ENCODE measurements at regions not wholly inside any gene's neighbourhood (a gene's known extent, or its start where the extent isn't known, plus 50 kb on each side); places are given as distances from the start of the nearest gene placed in this dataset.
"Not testable (repeated sequence)": the region's sequence is repeated elsewhere in the genome, so short reads cannot be mapped to it uniquely, and the experiment has no call there.

DNA sequence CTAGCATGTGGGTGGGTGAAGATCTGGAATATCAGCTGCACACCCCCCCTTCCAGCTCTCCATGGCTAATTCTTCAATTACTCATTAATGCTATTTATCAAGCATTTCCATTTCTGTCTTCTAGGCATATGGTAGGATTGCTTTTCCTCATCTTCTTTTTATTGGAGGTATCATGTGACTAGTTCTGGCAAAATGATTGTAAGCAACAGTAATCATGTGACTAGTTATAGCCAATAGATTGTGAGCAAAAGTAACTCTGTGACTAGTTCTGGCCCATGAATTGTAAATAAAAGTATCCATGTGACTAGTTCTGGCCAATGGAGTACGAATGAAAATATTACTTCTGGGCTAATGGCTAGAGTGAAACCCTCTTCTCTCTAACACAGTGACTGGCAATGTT, 107.0 kb upstream of the TMEM132E start:
- DNase-seq: no peak

DNA sequence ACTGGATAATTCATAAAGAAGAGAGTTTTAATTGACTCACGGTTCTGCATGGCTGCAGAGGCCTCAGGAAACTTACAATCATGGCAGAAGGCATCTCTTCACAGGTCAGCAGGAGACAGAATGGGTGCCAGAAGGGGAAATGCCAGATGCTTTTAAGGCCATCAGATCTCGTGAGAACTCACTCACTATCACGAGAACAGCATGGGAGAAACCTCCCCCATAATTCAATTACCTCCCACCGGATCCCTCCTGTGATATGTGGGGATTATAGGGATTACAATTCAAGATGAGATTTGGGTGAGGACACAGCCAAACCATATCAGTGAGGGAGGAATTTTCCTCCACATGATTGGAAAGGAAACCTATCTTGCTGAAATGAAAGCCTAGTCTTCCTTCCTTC, 108.1 kb upstream of the TMEM132E start:
- not testable (repeated sequence) for DNase-seq

DNA sequence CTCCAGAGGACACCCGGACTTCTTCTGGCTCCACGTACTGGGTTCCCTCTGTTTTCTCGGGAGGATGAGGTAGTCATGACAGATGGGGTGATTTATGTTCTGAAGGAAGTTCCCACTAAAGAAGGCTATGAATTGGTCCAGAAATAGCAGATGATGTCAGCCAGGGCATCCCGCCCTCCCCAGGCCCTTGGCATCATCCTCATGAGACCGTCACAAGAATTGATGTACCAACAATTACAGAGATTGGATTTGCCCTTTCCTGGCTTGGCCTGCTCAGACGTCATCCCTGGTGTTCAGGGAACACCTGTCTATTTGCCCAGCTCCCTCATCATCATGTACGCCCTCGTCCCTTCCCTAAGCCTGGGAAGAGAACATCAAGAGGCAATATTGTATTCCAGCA, 102.8 kb upstream of the CCL1 start:
- DNase-seq: no peak

DNA sequence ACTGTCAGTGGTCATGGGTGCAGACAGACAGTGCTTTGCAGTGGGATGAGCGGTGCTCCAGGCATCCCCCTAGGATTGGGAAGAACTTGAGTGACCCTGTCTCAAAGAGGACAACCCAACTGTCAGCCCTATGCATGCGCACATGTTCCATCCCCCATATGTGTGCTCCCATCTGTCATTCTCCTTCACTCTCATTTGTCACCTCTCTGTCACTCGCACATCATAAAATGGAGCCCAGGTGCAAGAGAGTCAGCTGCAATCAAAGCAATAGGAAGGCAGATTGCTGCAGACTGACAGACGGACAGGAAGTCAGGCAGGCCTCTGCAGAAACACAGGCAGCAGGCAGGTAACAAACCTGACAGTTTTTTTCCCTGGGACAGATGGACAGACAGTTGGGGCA, 101.8 kb upstream of the CCL1 start:
- no peak for DNase-seq

DNA sequence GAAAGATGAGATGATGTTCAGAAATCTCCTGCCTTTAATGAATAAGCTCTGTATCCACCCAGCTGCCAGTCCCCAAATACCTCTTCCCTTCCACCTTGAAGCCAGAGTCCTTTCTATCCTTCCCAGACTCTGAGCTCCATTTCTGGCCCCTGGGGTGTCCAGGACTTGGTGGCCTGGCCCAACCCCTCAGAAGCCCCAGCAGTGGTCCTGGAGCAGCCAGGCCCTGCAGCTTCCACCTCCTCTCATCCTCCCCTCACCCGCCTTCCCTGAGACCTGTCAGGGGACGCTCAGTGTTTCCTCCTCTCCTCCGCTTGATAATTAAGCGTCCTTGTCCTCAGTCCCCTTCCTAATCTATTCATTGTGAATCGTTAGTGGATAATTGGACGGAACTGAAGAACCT, 95.2 kb upstream of the CCL1 start:
- DNase-seq: no peak

DNA sequence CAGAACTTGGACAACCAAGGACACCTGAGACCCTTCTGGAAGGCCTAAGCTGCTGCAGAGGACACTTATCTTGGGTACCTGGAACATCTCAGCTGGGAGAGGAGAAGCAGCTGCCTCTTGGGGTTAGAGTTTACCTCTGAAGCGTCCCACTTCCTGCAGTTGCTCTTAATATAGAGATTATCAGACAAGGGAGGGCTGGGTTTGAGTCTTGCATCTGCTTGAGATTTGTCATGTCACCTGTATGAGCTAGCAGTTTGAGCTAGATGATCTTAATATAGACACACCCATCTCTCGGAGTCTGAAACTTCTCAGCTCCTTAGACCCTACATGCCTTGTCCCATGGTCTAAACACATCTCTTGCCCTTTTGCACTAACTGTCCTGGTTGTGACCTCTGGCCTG, 93.1 kb upstream of the CCL1 start:
- DNase-seq: no peak

DNA sequence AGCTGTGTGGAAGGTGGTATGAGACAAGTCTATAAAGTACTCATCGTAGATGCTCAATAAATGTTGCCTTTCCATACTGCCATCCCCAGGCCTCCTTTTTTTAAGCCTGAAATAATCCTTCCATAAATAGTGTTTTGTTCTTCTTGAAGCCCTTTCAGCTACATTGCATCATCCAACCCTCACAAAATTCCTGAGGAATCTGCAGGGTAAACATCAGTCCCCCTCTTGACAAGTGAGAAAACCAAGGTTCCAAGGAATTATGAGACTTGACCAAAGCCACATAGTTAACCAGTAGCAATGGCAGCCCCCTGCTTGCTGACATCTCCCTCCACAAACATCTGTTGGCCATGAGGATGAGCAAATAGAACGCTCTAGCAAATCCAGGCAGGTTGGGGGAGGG, 89.7 kb upstream of the CCL1 start:
- DNase-seq: no peak

DNA sequence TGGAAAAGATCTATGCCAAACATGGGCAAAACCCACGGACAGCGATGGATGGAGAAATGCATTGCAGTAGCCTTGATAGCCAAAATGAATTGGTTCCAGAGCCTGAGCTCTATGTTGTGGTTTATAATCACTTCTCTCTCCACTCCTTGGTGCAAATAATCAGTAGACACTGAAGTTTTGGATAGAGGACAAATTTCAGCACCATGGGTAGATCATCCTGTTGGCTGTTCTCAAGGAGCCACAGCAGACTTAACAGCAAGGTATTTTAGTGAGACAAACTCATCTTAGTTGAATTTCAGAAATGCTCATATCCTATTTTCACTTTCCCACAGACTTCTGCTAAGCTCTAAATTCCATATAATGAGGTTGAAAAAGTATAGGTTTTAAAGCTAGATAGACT, 88.3 kb upstream of the CCL1 start:
- DNase-seq: no peak

DNA sequence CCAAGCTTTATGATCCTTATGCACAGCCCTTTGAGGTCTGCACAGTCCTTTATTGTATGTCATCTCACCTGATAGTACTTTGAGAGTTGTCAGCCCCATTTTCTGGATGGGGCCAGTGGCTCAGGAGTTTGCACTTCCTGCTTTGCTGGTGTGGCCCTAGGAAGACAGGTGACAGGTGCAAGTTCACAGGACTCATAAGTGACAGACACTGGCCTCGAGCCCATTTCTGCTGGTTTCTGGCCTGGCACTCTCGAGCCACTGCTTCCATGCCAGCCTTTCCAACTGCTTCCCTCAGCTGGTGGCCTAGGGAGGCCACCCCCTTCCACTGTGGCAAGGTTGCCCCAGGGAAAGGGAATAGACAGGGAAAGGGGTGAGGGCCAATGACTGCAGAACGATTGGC, 84.4 kb upstream of the CCL1 start:
- no peak for DNase-seq

DNA sequence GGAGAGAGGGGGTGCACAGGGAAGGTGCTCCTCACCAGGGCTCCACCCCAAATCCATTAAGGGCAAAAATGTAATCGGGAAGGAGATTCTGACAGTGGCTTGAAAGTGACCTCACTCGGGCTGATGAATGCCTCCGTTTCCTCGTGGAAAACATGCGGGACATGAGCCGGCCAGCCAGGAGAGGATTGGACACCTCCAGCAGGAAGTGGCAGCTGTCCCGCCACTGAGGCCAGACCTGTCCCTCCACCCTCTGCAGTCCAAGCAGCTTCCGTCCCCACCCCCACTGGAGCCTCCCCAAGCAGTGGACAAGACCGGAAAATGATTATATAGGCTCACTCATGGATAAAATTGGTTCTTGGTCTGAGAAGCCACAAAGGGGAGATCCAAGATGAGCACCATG, 82.1 kb upstream of the CCL1 start:
- no peak for DNase-seq

DNA sequence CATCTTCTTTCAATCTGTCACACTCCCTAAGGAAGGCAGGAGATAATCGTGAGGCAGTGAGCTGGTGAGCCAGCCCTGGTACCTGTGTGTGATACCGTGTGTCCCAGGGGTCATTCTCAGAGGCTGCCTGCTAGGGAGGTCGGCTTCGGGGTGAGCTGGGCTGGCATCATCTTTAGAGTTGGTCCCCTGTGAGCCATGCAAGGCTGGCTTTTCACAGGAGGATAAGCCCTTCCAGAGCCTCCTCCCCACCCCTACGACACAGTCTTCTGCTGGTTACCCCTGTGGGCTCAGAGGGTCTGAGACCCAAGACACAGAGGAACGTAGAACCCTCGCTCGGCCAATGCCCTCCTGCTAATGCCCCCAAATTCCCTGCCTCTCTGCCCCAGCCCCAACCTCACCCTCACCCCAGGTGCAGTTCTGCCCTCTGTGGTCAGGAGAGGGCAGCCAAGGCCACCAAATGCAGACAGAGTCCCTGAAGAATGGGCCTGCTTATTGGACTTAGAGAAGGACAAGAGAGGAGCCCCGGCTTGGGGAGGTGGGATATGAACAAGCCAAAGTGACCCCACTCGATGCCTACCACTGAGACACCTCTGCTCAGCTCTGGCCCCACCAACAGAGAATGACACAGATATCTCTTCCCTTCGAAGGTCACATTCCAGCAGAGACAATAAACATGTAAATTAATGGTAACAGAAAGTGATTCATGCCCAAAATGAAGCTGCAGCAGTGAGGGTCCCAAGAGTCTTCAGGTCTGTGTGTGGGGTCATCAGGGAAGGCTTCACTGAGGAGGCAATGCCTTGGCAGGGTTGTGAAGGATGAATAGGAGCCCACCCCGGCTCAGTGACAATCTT, 80.8 kb upstream of the CCL1 start:
- DNase-seq: peak; percentile 4

DNA sequence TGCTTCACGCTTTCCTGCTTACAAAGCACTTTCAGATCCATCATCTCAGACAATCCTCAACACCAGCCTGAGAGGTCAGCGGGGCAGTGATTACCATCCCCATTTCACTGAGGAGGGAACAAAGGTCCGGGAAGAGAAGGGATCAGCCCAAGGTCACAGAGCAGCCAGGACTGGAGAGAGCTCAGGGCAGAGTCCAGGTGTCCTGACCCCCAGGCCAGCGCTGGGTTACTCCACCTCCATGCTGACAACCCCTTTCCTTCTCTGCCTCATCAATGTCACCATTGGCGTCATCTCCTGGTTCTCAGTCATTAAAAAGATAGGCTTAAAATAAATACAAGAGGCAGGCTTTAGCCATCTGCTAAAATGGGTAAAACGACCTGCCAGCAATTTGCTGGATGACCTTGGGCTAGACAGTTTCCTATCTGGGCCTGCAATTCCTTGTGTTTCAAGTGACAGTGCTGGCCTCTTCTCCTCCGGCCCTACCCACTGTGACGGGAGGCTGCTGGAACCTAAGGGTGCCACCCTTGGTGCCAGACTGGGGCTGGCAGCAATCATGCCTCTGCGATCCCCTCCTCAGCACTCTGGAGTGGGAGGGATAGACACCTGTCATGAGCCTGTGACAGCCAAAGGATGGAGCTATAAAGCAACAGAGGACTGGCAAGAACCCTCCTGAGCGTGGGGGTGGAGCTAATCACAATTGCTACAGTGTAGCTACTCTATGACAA, 79.5 kb upstream of the CCL1 start:
- DNase-seq: no peak

DNA sequence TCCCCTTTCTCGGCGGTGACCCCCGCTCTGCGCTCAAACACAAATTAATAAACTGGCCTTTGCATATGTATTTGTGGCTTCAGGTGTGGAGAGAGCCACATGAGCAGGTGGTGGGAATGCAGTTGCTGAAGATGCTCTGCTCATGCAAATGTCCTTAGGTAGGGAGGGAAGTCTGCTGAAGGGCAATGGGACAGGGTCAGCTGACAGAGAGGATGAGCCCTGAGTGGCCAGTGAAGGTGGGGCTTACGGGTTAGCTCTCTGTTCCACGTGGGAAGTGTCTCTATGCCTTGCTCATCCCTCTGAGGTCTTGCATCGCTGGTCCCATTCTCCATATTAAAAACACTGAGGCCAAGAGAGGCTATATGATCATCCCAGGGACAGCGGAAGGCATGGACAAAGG, 74.2 kb upstream of the CCL1 start:
- no peak for DNase-seq

DNA sequence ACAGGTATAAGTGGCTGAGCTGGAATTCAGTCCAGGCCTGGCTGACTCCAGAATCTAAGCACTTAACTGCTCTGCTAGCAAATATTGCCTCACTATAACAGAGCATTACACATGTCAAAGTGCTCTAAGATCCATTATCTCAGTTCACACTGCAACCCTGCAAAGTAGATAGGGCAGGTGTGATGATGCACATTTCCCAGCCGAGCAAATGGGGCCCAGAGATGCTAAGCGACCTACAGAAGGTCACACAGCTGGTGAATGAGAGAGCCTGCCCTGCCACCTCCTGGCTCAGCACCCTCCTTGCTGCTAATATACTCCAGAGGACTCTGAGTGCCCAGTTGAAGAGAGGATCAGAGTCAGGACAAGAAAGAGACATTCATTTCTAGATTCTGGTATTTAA, 73.6 kb upstream of the CCL1 start:
- DNase-seq: no peak

DNA sequence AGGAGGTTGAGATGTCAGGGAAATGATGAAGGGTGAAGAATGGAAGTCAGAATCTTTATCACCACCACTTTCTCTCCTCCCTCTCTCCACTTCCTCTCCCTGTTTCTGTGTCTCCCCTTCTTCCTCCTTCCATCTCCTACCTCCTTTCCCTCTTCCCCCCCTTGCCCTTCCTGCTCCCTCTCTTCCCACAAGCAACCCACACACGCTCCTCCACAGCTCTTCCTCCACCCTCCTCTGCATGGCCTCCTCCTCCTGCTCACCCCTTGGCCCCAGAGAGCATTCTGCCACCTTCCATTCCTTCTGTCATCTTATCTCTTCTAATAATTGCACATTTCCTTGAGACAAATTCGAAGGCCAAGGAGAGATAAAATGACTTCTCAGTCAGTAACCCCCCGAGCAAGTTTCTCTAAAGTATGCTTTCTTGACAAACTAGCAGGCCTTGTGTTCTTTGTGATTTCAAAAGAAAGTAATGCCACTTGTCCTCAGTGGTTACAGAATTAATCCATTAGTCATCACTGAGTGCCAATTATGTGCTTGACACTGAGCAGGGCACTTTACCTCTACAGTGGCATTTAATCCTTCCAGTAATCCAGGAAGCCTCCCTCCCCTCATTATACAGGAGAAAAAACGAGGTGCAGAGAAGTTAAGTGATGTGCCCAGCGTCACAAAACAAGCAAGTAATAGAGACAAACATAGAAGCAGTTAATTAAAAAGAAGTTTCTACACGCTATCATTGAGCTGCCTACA, 72.3 kb upstream of the CCL1 start:
- no peak for DNase-seq

DNA sequence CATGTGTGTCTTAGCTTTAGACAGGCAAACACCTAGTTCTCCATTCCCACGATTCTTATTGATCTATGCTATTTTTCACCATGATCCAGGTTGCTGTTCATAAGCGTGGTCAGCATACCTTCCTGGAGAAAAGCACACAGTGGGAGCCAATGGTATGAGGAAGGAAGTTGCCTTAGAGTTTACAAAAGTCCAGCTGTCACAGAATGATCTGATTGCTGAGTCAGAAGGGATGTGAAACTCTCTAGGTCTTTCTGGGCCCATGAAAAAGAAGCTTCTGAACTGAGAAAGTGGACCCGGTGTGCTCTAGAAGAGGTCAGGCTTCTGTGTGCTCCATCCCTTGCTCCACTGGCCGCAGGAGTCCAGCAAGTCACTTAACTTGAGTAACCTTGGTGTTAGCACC, 71.0 kb upstream of the CCL1 start:
- DNase-seq: no peak

DNA sequence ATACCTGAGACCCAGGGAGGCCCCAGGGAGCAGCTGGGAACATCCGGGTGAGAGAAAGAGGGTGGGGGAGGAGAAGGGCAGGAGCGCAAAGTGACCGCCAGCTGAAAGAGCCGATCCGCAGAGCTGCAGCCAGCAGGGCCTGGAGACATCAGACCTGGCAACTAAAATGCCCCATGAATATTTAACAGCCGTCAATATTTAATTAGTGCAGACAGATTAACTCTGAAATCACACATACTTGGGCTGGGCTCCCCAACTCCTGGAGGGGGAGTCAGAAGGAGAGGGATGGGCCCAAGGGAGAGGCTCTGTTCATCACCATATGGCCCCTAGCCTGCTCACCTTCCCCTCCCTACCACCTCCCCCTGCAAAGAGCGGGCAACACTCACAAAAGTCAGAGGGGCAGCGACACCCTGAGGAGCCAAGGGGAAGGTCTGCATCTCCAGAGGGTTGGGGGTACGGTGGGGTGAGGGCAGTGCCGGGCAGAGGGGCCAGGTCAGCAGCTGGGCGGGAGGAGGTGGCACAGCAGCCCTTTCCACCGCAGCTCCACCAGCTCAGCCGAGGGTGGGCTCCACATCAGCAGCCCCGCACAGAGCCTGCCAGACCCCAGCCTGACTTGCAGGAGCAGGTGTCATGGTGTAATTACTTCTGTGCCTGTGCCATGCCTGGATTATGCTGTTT, 61.9 kb upstream of the CCL1 start:
- DNase-seq: no peak

DNA sequence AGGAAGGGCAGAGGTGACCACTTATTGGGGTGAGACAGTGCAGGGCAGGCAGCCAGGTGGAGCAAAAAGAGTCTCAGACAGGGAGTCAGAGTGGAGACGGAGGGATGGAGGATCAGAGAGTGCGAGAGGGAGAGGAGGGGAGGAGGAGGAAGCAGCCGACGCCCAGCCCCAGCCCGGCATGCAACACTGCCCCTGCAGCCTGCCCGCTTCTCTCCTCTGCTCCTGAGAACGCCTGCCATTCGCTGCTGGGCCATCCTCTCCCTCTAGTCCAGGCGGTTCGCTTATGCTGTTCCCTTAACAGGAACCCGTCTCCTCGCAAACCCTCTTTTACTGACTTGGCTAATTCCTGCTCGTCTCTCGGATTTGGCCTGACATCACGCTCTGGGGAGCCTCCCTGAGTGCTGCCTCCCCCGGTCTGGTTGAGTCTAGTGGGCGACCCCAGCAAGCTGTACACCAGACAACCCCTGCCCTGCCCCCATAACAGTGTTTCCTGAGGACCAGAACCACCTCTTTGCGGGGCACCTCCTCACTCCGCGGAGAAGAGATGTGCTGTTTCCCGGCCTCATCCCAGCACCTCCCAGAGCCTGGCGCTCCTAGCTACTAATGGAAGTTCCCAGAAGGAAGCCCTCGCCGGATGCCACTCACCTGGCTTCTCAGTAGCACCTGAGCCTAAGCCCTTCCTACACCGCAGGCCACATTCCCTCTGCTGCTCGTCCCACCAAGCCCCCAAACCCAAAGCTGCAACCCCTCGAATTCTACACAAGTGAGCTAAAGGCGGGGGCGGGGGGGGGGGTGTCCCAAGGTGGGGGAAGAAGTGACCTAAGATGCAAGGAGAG, 61.2 kb upstream of the CCL1 start:
- no peak for DNase-seq

DNA sequence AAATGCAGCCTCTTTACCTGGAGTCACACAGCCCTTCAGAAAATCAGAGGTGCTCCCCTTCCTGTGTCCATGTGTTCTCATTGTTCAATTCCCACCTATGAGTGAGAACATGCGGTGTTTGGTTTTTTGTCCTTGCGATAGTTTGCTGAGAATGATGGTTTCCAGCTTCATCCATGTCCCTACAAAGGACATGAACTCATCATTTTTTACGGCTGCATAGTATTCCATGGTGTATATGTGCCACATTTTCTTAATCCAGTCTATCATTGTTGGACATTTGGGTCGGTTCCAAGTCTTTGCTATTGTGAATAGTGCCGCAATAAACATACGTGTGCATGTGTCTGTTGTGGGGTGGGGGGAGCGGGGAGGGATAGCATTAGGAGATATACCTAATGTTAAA, 60.3 kb upstream of the CCL1 start:
- DNase-seq: not testable (repeated sequence)

DNA sequence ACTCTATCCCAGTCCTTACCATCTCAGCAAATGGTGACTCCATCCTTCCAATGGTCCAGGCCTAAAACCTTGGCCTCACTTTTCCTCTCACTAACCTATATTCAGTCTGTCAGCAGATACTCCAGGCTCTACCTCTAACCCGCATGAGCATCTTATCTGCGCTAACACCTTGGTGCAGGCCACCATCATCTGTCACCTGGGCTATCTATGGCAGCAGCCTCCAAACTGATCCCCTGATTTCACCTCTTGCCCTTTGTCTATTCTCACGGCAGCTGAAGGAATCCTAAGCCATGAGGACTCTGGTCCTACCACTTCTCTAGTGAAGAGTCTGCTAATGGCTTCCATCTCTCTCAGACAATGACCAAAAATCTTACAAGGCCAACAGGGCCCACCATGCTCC, 57.9 kb upstream of the CCL1 start:
- no peak for DNase-seq

DNA sequence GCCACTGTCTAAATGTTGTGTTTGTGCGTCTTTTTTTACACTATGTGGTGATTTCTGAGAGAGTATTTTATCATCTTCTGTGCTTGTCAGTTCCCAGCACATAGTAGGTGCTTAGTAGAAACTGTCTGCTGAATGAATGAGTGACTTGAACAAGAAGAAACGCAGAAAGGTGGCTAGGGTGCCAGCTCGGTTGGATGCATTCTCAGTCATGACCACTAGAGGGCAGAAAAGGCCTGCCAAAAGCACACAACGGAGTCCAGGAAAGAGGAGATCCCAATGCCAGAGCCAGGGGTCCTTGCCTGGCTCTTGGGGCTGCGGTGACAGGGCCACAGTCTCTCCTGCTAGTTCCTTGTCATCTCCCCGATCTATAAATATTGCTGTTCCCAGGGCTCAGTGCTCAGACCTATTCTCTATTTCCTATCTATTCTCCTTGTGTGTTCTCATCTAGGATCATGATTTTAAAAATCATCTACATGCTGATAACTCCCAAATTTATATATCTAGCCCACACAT, 57.3 kb upstream of the CCL1 start:
- peak; percentile 66 for DNase-seq

DNA sequence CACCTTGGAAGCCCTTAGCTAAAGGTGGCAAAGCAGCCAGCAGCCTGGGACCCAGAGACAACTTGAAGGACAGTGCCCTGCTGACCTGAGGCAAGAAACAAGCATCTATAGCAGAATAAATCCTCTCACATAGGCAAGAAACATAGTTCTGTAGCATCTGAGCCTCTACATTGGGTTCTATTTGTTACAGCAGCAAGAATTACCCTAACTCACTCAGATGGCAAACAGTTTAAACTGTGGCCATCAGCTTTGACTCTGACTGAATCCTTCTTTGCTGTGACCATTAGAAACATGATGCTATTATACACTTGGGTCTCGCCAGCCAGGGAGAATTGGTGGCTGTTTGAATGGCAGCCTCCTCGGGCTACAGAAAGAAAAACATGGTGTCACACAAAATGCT, 53.1 kb upstream of the CCL1 start:
- DNase-seq: no peak

Measured in CD4-positive, alpha-beta T cell treated with Interleukin-10 for 1 hour (primary cell).